Activated CD8-positive, alpha-beta memory T cell treated with anti-CD3 and anti-CD28 coated beads, Interleukin-2, amount 10 ng/mL, durations not matched to agents 7 days and 5 days (primary cell): ENCODE measurements at regions not wholly inside any gene's neighbourhood (a gene's known extent, or its start where the extent isn't known, plus 50 kb on each side); places are given as distances from the start of the nearest gene placed in this dataset.

Experiments used
- ATAC-seq: fragments of 150-1000 bp; cut with Tn5 transposase; one replicate; pipeline ENCODE4 v1.10.0; 2021; ENCODE audit warnings: moderate library complexity
- CTCF ChIA-PET: fragments of 350-600 bp; sonication (Branson Sonifier 250); formaldehyde crosslinking; loops from one replicate; lab custom pipeline; 2021; ENCODE audit warnings: antibody characterized with exemption; lab: Charles Lee
- DNase-seq: peaks from one replicate; pipeline ENCODE4 v3.0.0-alpha.2; 2020
- H3K27ac Mint-ChIP-seq: one replicate; pipeline ENCODE4 v1.8.0; 2021; ENCODE audit warnings: mild to moderate bottlenecking, mixed read lengths
- H3K27me3 Mint-ChIP-seq: one replicate; pipeline ENCODE4 v1.8.0; 2021; ENCODE audit warnings: mixed read lengths
- H3K36me3 Mint-ChIP-seq: one replicate; pipeline ENCODE4 v1.8.0; 2021; ENCODE audit warnings: mild to moderate bottlenecking, mixed read lengths
- H3K4me1 Mint-ChIP-seq: one replicate; pipeline ENCODE4 v1.8.0; 2021; ENCODE audit warnings: mixed read lengths
- H3K4me3 Mint-ChIP-seq: one replicate; pipeline ENCODE4 v1.8.0; 2021; ENCODE audit warnings: mild to moderate bottlenecking, moderate library complexity, mixed read lengths
- H3K9me3 Mint-ChIP-seq: one replicate; pipeline ENCODE4 v1.8.0; 2022; ENCODE audit warnings: low read depth, mixed read lengths

DNA sequence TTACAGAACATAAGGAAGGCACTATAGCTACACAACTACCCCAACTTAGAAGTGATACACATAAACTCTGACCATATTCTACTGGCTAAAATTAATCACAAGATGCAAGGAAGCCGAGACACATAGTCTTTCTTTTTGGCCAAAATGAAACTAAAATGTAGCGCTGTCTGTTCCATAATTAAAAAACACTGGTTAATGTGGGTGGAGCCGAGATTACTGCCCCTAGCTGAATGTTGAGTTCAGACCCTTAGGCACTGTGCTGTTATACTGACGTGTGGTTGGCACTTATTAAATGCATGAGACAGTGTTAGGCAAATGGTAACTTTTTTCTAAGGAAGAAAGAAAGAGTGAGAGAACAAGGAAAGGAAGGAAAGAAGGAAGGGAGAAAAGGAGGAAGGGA lies 254.6 kb upstream of the RND3 start:
- Mint-ChIP-seq H3K9me3 (no peaks in the 10 kb centered on the region), H3K36me3 (no peaks in the 10 kb centered on the region), H3K27ac (no peak overlapping the region), H3K4me1 (no peaks in the 10 kb centered on the region), H3K27me3 (no peaks in the 10 kb centered on the region), H3K4me3 (no peak overlapping the region)
- no peak for DNase-seq
- CTCF ChIA-PET, result no interaction called here
- ATAC-seq, result no peak

DNA sequence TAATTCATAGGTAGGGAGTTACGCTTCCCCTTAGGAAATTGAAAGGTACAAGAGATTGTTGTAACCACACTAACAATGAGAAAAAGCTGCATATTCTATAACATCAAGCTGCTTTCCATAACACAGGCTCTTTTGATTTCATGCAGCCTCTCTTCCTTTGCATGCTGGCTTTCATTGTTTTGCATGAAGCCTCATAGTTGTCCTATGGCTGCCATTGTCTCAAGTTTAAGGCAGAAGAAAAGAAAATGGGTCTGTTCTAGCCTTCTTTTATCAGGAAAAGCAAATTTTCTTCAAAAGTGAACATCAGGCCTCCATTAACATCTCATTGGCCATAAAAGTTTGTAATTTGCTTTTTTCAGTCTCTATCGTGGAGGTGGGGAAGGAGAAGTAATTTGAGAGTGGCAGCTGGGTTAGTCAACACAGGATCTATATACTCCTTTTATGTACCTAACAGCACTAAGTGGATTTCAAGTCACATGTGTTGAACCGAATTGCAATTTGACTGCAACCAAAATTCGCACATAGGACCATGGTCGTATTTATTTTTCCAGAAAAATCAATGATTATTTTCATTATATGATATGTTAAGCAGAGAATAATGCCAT lies 248.5 kb upstream of the RND3 start:
- no peak overlapping the region for H3K27ac Mint-ChIP-seq
- no peaks in the 10 kb centered on the region for H3K36me3 Mint-ChIP-seq
- H3K27me3 Mint-ChIP-seq, result no peaks in the 10 kb centered on the region
- no peaks in the 10 kb centered on the region for H3K9me3 Mint-ChIP-seq
- no peaks in the 10 kb centered on the region for H3K4me1 Mint-ChIP-seq
- DNase-seq, result no peak
- CTCF ChIA-PET, result no interaction called here
- ATAC-seq, result no peak
- H3K4me3 Mint-ChIP-seq, result no peak overlapping the region

DNA sequence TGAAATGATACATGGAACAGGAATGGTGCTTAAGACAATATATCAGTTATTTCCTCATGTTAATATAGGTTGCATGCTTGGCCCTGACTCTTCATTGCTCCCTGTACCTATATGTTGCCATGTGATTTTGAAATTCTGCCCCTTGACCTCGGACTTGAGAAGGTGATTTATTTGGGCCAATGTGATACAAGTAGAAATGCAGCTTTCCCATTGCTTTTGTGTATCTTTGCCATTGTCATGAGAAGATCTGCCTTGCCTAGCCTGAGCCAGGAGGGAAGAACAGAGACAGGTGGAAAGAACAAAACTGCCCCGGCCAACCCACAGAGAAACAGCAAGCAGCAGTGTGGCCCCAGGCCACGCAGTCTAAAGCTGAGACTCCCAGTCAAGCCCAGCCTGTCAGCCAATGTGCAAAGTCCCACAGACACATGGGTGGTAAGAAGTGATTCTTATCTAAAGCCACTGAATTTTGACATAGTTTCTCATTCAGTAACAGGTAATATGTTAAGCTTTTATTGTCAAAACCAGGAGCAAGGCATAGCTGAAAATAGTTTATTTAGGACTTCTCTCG lies 245.7 kb upstream of the RND3 start:
- no peak overlapping the region for H3K27ac Mint-ChIP-seq
- CTCF ChIA-PET, result no interaction called here
- no peak overlapping the region for H3K4me3 Mint-ChIP-seq
- ATAC-seq, result no peak
- no peak for DNase-seq
- no peaks in the 10 kb centered on the region for H3K4me1 Mint-ChIP-seq
- H3K27me3 Mint-ChIP-seq, result no peaks in the 10 kb centered on the region
- H3K9me3 Mint-ChIP-seq, result no peaks in the 10 kb centered on the region
- H3K36me3 Mint-ChIP-seq, result no peaks in the 10 kb centered on the region

DNA sequence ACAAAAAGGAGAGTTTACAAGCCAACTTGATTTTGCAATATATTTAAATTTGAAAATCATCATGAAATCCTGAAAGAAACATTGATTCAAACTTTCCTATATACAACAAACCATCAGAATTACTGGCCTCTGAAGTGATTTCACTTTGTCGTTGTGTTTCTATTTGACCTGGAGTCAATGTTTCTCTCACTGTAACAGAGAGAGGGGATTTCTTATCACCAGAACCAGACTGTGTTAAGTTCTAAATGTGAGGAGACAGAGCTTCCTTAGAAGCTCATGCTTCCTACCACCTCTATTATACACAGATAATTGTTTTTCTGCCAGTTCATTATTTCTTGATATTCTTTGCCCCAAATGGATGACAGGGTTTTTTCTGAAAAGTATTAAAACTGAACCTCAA lies 245.0 kb upstream of the RND3 start:
- Mint-ChIP-seq H3K4me3 (no peak overlapping the region), H3K36me3 (no peaks in the 10 kb centered on the region), H3K4me1 (no peaks in the 10 kb centered on the region), H3K27ac (no peak overlapping the region), H3K27me3 (no peaks in the 10 kb centered on the region), H3K9me3 (no peaks in the 10 kb centered on the region)
- ATAC-seq (no peak), DNase-seq (no peak)
- CTCF ChIA-PET, result no interaction called here

DNA sequence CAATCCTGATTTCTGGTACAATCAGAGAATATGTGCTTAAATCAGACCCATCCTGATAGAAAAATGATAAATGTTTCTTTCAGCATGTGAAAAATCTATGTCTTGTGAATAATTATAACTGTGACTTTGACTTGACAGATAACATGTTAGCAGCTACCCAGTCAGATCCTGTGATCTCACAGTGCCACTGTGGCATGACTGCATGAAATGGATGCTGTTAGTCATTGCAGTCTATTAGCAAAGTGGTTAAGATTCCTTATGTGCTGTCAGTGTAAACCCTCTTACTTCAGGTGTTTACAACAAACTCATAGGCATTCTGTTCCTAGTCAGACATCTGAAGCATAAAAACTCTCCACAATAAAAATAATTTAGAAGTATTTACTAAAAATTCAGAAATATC lies 244.6 kb upstream of the RND3 start:
- ATAC-seq, result no peak
- CTCF ChIA-PET, result no interaction called here
- Mint-ChIP-seq H3K36me3 (no peaks in the 10 kb centered on the region), H3K27me3 (no peaks in the 10 kb centered on the region), H3K9me3 (no peaks in the 10 kb centered on the region), H3K4me1 (no peaks in the 10 kb centered on the region), H3K27ac (no peak overlapping the region), H3K4me3 (no peak overlapping the region)
- no peak for DNase-seq

DNA sequence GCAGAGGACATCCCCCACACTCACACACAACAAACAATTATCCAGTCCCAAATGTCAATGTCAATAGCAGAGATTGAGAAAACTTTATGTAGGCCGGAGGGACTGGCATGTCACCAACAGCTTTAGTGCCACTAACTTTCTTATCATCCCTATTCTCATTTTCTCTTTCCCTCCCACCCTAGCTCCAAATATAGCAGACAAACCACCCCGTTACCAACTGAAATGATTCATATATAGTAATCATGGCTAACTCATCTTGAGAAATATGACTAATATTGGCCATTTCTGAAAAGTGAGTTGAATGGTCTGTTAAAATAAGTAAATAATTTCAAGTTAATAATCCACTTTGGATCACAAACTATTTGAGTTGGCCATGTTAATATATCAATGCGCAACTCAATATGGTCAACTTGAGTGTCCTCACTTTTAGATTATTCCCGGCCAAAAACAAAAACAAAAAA lies 242.1 kb upstream of the RND3 start:
- Mint-ChIP-seq H3K4me3 (no peak overlapping the region), H3K4me1 (no peaks in the 10 kb centered on the region), H3K27me3 (no peaks in the 10 kb centered on the region), H3K27ac (no peak overlapping the region), H3K36me3 (no peaks in the 10 kb centered on the region), H3K9me3 (no peaks in the 10 kb centered on the region)
- DNase-seq (no peak), ATAC-seq (no peak)
- CTCF ChIA-PET, result no interaction called here

DNA sequence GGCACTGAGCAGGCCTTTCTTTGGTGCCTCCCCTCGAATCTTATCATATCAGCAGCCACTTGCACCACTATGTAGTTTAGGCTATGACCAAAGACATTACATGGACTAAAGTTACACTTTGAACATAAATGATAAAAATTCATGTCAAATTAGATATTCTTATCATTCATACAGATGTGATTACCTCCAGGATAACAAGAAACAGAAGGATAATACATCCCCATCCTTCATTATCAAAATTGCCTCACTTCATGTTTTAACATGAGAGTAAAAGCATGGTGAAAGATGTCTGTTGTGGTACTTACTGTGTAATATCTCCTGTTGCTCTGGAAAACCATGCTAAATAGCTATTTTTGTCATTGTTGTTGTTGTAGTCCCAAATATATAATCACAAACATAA lies 230.8 kb upstream of the RND3 start:
- H3K27me3 Mint-ChIP-seq, result no peaks in the 10 kb centered on the region
- ATAC-seq (no peak), DNase-seq (no peak)
- H3K36me3 Mint-ChIP-seq, result no peaks in the 10 kb centered on the region
- CTCF ChIA-PET, result no interaction called here
- peaks cover 2% of the 10 kb centered on the region for H3K9me3 Mint-ChIP-seq
- no peak overlapping the region for H3K27ac Mint-ChIP-seq
- no peak overlapping the region for H3K4me3 Mint-ChIP-seq
- H3K4me1 Mint-ChIP-seq, result no peaks in the 10 kb centered on the region

DNA sequence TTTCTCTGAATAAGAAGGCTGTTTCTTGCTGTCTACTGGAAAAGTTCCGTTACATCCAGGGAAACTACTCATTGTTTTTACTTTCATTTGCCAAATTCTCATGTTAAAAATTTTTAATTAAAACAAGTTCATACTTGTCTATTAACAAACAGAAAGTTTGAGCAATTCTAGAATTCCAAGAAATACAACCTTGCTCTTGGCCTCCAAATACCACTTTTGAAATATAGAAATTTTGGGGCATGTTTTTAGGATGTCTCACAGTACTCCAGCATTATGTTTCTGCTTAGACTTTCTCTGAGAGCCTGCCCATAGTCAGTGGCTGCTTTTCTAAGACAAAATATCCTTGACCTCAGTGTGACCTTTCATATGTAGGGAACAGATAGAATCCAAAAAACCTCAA lies 228.7 kb upstream of the RND3 start:
- Mint-ChIP-seq H3K4me1 (no peaks in the 10 kb centered on the region), H3K27ac (no peak overlapping the region), H3K36me3 (no peaks in the 10 kb centered on the region), H3K4me3 (no peak overlapping the region), H3K27me3 (no peaks in the 10 kb centered on the region), H3K9me3 (peaks cover 2% of the 10 kb centered on the region)
- CTCF ChIA-PET, result no interaction called here
- DNase-seq (no peak), ATAC-seq (no peak)

DNA sequence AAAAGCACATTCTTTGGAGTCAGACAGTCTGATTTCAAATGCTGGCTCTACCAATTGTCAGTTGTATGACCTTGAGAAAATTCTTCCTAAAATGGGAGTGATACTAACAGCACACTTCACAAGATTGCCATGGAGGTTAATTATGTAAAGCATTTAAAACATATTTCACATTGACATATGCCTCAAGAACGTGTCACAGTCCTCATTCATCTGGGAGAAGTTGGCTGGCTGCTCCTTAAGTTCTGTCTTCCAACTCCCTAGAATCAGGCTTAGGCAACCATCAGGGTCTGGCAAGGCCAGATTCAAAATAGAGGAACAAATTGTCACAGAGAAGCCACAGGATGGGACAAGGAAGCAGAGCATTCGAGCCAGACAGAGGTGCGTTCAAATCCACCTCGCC lies 228.0 kb upstream of the RND3 start:
- no peak overlapping the region for H3K27ac Mint-ChIP-seq

DNA sequence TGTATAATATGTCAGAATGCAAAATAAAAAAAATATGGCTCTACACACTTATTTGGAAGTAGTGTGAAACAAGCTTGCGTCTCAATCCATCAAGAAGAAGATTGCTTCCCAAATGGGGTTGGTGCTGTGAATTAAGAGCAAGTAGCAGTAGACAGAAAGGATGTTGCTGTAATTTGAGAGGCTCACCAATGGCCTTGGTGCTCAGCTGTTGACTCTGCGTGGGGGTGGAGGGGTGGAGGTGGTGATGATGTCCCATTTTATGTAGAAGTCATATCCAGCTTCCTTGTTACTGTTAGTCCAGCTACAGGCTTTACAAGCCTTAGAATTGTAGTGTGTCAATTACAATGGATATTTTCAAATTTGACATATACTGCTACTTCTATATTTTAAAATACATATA lies 223.4 kb upstream of the RND3 start:
- H3K4me3 Mint-ChIP-seq, result no peak overlapping the region
- DNase-seq, result no peak
- H3K36me3 Mint-ChIP-seq, result no peaks in the 10 kb centered on the region
- no peaks in the 10 kb centered on the region for H3K27me3 Mint-ChIP-seq
- no peaks in the 10 kb centered on the region for H3K9me3 Mint-ChIP-seq
- H3K27ac Mint-ChIP-seq, result no peak overlapping the region
- CTCF ChIA-PET, result no interaction called here
- no peaks in the 10 kb centered on the region for H3K4me1 Mint-ChIP-seq
- ATAC-seq, result no peak

More for the DNA sequence above, 228.0 kb upstream of the RND3 start:
- CTCF ChIA-PET, result no interaction called here
- ATAC-seq (no peak), DNase-seq (no peak)
- Mint-ChIP-seq H3K27me3 (no peaks in the 10 kb centered on the region), H3K4me1 (no peaks in the 10 kb centered on the region), H3K36me3 (no peaks in the 10 kb centered on the region), H3K4me3 (no peak overlapping the region), H3K9me3 (no peaks in the 10 kb centered on the region)

DNA sequence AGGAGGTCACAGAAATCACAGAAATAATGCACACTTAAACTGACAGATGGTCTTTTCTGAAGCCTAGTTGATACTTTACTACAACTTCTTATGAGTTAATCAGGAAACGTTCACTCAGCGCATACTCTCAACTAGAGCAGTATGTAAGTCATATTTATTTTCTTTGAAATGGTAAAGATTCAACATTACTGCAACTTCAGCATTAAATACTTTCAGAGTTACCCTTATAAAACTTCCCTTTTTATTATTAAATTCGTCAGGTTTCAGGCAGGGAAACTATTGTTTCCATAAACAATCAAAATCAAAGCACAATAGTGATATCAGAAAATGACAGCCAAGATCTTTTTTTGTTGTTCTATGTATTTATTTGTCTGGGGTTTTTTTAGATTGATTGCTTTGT lies 222.6 kb upstream of the RND3 start:
- H3K4me3 Mint-ChIP-seq, result no peak overlapping the region
- no peaks in the 10 kb centered on the region for H3K4me1 Mint-ChIP-seq
- H3K9me3 Mint-ChIP-seq, result no peaks in the 10 kb centered on the region
- no peak for DNase-seq
- no peak for ATAC-seq
- H3K36me3 Mint-ChIP-seq, result no peaks in the 10 kb centered on the region
- no peak overlapping the region for H3K27ac Mint-ChIP-seq
- CTCF ChIA-PET, result no interaction called here
- no peaks in the 10 kb centered on the region for H3K27me3 Mint-ChIP-seq

DNA sequence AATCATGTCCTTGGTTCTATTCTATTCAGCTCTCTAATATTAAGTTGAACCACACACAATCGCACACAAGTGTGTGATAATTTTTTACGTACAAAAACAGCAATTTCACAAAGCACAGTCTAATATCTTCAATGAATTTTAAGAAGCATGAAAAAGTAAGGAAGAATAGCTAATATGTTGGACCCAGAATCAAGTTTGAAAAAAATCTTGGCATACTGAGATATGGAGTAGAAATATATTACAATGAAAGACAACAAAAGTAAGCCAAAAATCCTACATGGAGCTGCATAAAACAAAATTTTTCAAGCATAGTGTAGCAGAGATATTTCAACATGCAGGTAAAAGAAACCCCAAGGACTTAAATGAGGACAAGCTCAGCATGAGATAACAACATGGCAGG lies 219.1 kb upstream of the RND3 start:
- Mint-ChIP-seq H3K27me3 (no peaks in the 10 kb centered on the region), H3K4me1 (no peaks in the 10 kb centered on the region), H3K9me3 (peaks cover 3% of the 10 kb centered on the region), H3K36me3 (no peaks in the 10 kb centered on the region), H3K4me3 (no peak overlapping the region), H3K27ac (no peak overlapping the region)
- CTCF ChIA-PET, result no interaction called here
- ATAC-seq (no peak), DNase-seq (no peak)

DNA sequence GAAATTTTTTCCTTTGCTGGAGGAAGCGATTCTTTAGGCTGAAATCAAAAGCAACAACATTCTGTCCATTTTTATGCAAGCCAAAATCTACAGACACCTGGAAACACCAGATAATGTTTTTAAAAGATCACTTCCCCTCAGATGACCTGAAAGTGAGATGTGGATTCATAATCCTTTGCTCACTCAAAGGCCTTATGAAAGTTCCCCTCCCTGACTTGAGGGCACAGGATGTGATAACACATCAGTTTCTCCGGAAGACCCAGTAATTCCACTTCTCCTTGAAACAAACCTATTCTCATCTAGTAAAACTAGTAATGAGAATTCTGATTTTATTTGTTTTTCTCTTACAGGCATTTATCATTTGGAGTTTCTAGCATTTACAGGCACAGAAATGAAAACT lies 218.3 kb upstream of the RND3 start:
- no peak overlapping the region for H3K27ac Mint-ChIP-seq
- H3K27me3 Mint-ChIP-seq, result no peaks in the 10 kb centered on the region

DNA sequence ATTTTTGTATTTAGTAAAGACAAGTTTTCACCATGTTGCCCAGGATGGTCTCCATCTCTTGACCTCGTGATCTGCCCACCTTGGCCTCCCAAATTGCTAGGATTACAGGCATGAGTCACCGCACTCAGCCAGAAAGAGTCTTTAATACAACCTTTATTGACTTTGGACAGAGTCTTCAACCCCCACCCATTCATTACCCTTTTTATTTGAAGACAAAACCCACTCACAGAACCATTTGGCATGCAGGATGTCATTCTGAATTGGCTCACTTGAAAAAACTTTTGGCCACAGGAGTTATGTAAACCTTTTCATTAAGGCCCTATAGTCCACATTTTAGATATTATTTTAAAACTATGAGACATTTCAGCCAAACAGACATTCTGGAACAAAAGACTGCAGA lies 217.9 kb upstream of the RND3 start:
- Mint-ChIP-seq H3K27me3 (no peaks in the 10 kb centered on the region), H3K27ac (no peak overlapping the region), H3K4me3 (no peak overlapping the region), H3K4me1 (no peaks in the 10 kb centered on the region), H3K9me3 (peaks cover 3% of the 10 kb centered on the region), H3K36me3 (no peaks in the 10 kb centered on the region)
- no peak for ATAC-seq
- CTCF ChIA-PET, result no interaction called here
- no peak for DNase-seq

More for the DNA sequence above, 218.3 kb upstream of the RND3 start:
- DNase-seq (no peak), ATAC-seq (no peak)
- Mint-ChIP-seq H3K9me3 (peaks cover 3% of the 10 kb centered on the region), H3K36me3 (no peaks in the 10 kb centered on the region), H3K4me1 (no peaks in the 10 kb centered on the region), H3K4me3 (no peak overlapping the region)
- CTCF ChIA-PET, result no interaction called here

DNA sequence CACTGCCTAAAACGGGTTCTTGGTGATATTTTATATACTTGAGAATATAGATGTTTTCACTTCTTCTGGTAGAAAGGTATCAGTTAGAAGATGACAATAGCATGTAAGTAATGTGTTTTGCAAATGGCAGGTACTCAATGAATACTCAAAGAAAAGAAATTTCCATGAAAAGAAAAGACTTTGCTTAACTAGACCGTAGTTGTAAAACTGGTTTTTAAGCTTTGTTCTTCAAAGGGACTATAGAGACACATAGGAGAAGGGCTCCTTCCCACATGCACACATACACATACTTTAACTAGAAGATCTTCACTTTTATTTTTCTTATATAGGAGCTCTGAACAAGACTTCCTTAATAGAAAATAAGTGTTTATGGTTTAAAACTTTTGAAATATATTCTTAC lies 215.3 kb upstream of the RND3 start:
- Mint-ChIP-seq H3K4me3 (no peak overlapping the region), H3K27me3 (no peaks in the 10 kb centered on the region), H3K4me1 (no peaks in the 10 kb centered on the region), H3K36me3 (no peaks in the 10 kb centered on the region), H3K9me3 (peaks cover 3% of the 10 kb centered on the region), H3K27ac (no peak overlapping the region)
- DNase-seq (no peak), ATAC-seq (no peak)
- CTCF ChIA-PET, result no interaction called here
